Type B pancreatic cell (in vitro differentiated cells): ENCODE measurements at regions not wholly inside any gene's neighbourhood (a gene's known extent, or its start where the extent isn't known, plus 50 kb on each side); places are given as distances from the start of the nearest gene placed in this dataset.

Source experiments
- DNase-seq: peaks from one replicate; pipeline ENCODE4 v3.0.0; 2021; ENCODE audit warnings: mixed read lengths; ENCODE audit not compliant: unreplicated experiment; ENCODE audit errors: extremely low spot score
- H3K27ac Mint-ChIP-seq: 2 replicates; pipeline ENCODE4 v1.8.0; 2021; ENCODE audit warnings: mild to moderate bottlenecking, mixed read lengths
- H3K27me3 Mint-ChIP-seq: 2 replicates; pipeline ENCODE4 v1.8.0; 2021; ENCODE audit warnings: mixed read lengths
- H3K36me3 Mint-ChIP-seq: 2 replicates; pipeline ENCODE4 v1.8.0; 2021; ENCODE audit warnings: mixed read lengths
- H3K4me1 Mint-ChIP-seq: one replicate; pipeline ENCODE4 v1.8.0; 2021; ENCODE audit warnings: mixed read lengths; ENCODE audit not compliant: unreplicated experiment
- H3K4me3 Mint-ChIP-seq: 2 replicates; pipeline ENCODE4 v1.8.0; 2021; ENCODE audit warnings: mild to moderate bottlenecking, mixed read lengths
- H3K9me3 Mint-ChIP-seq: 2 replicates; pipeline ENCODE4 v1.8.0; 2021; ENCODE audit warnings: mixed read lengths
- CTCF ChIP-seq: fragments of 200-600 bp; sonication (generic); conservative IDR thresholded peaks from 2 replicates; pipeline ENCODE4 v1.5.0; 2021; ENCODE audit warnings: antibody characterized with exemption, mild to moderate bottlenecking

DNA sequence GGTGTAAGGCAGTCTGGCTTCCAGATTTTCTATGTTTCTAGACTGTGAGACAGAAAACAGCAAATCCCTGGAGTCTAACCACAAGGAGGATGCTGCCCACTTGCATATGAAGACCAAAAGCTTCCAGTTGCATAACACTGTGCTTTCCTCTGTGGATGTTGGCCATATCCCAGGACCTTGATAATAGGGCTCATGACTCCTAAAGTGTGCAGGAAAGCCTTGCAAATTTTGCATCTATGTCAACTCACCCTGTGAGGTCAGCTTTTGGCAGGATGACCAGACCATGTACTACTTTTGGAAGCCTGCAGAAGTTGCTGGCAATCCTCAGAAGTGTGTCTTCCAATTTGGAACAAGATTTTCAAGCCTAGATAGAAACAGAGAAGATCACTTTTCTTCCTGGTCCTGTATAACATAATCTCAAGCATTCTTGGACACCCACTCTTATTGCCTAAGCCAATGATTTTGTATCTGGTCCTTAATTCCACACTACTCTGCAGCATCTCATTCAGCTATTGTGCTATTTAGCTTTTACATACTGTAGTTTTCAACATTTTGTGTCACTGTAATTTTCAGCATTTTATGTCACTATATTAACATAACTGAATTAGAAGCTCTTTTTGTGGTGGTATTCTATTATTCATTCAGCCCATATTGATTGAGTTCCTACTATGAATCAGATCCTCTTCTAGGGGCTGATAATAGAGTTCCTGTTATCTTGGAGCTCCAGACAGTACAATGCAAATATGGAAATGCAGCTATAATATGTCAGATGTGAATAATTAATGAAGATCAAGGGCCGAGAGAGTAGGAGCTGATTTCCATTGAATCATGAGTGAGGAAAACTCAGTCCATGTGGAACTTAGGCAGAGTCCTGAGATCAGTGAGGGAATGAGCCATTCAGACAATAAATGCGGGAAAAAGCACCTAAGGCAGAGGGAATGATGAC, 85.3 kb upstream of the RAB27B start:
- Mint-ChIP-seq H3K27me3 (no peaks in the 10 kb centered on the region), H3K27ac (no peak overlapping the region), H3K4me1 (no peaks in the 10 kb centered on the region), H3K9me3 (no peaks in the 10 kb centered on the region), H3K4me3 (no peak overlapping the region), H3K36me3 (no peaks in the 10 kb centered on the region)
- no peak for TF ChIP-seq CTCF
- no peak for DNase-seq

DNA sequence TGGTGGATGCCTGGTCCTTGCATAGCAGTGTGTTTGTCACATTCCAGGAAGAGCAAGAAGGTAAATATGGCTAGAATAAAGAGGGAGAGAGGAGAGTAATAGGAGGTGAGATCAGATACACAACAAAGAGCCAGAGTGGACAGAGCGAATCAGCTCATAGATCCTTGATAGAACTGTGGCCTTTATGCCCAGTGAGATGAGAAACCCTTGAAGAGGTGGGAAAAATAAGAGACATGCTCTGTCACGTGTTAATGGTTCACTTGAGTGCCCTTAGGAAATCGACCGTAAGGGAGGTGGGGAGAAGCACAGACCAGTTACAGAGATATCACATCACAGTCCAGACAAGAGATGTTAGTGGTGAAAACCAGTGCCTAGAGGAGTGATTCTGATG, 84.7 kb upstream of the RAB27B start:
- Mint-ChIP-seq H3K27me3 (no peaks in the 10 kb centered on the region), H3K9me3 (no peaks in the 10 kb centered on the region), H3K36me3 (no peaks in the 10 kb centered on the region), H3K27ac (no peak overlapping the region), H3K4me1 (no peaks in the 10 kb centered on the region), H3K4me3 (no peak overlapping the region)
- no peak for TF ChIP-seq CTCF
- no peak for DNase-seq

DNA sequence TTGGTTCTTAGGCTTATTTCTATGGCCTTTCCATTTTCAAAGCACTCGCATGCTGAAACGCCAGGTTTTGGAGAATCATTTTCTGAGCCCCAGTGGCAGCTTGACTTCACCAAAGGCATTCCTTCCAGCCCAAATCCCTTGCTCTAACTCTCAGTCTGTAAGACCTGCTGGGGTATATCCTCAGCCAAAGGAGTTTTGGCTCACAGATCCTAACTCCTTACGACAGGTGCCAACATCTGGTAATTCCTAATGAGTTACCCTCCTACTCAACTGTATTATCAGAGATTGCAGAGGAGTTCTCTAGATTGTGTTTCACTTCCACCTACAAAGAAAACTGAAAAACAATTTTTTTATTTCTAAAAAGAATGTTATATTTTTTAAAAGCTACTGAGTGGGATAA, 79.0 kb upstream of the RAB27B start:
- peaks cover 4% of the 10 kb centered on the region for H3K27me3 Mint-ChIP-seq
- TF ChIP-seq CTCF = no peak
- H3K27ac Mint-ChIP-seq = no peak overlapping the region
- H3K9me3 Mint-ChIP-seq = no peaks in the 10 kb centered on the region
- H3K4me3 Mint-ChIP-seq = no peak overlapping the region
- H3K36me3 Mint-ChIP-seq = no peaks in the 10 kb centered on the region
- no peaks in the 10 kb centered on the region for H3K4me1 Mint-ChIP-seq
- DNase-seq = no peak

- no peak for TF ChIP-seq CTCF
- no peak for DNase-seq
- no peaks in the 10 kb centered on the region for H3K9me3 Mint-ChIP-seq
- peaks cover 4% of the 10 kb centered on the region for H3K27me3 Mint-ChIP-seq
- H3K4me1 Mint-ChIP-seq = no peaks in the 10 kb centered on the region
- no peak overlapping the region for H3K27ac Mint-ChIP-seq
- H3K4me3 Mint-ChIP-seq = no peak overlapping the region
- H3K36me3 Mint-ChIP-seq = no peaks in the 10 kb centered on the region
Observed at GRCh38 chr18:54750350-54750749, 77.9 kb upstream of the RAB27B start.

- peaks cover 4% of the 10 kb centered on the region for H3K27me3 Mint-ChIP-seq
- H3K36me3 Mint-ChIP-seq = no peaks in the 10 kb centered on the region
Observed at GRCh38 chr18:54752185-54752584, 76.1 kb upstream of the RAB27B start.

More at GRCh38 chr18:54752185-54752584, 76.1 kb upstream of the RAB27B start:
- Mint-ChIP-seq H3K27ac (no peak overlapping the region), H3K4me3 (no peak overlapping the region), H3K4me1 (no peaks in the 10 kb centered on the region), H3K9me3 (no peaks in the 10 kb centered on the region)
- no peak for TF ChIP-seq CTCF
- no peak for DNase-seq
